ENCODE measurements at regions not wholly inside any gene's neighbourhood (a gene's known extent, or its start where the extent isn't known, plus 50 kb on each side); places are given as distances from the start of the nearest gene placed in this dataset.

DNA sequence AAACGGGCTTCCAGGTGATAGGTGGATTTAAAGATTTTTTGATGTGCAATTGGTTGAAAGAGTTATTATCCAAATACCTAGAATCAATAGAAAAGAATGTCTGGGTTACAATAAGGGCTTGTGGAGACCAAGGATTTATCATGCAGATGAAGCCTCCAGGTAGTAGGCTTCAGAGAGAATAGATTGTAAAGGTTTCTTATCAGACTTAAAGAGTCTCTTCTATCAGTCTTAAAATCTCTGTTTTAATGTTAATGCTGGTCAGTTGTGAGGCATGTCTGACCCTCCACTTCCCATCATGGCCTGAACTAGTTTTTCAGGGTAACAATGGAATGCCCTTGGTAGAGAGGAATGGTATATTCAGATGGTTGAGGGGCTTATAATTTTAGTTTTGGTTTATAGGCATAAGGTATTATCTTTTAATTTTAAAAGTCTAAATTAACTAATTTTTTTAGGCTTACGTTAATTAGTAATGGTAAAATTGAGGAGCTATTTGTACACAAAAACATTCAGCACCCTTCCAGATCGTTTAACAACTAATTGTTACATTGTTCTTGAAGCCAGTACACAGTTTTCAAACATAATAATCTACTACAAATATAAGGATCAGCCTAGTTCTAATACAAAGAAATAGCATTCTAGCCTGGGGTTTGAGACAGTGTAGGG is 704.2 kb upstream of the MBL2 start:
- no peak for TF ChIP-seq EZH2 (IDR thresholded peaks at IDR 0.05)
- TF ChIP-seq, protein P1, sequence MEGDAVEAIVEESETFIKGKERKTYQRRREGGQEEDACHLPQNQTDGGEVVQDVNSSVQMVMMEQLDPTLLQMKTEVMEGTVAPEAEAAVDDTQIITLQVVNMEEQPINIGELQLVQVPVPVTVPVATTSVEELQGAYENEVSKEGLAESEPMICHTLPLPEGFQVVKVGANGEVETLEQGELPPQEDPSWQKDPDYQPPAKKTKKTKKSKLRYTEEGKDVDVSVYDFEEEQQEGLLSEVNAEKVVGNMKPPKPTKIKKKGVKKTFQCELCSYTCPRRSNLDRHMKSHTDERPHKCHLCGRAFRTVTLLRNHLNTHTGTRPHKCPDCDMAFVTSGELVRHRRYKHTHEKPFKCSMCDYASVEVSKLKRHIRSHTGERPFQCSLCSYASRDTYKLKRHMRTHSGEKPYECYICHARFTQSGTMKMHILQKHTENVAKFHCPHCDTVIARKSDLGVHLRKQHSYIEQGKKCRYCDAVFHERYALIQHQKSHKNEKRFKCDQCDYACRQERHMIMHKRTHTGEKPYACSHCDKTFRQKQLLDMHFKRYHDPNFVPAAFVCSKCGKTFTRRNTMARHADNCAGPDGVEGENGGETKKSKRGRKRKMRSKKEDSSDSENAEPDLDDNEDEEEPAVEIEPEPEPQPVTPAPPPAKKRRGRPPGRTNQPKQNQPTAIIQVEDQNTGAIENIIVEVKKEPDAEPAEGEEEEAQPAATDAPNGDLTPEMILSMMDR (IDR thresholded peaks at IDR 0.05 in 2 of 3, conservative IDR thresholded peaks at IDR 0.05 in 1 of 3; ENCODE audit: borderline replicate concordance in 1 of 3, insufficient read depth in 1 of 3, low read depth in 2 of 3, low read length in 2 of 3): no peak
- no peak for TF ChIP-seq POLR2A (IDR thresholded peaks at IDR 0.05; ENCODE audit: borderline replicate concordance, extremely low read depth, insufficient read depth, insufficient read length)
- TF ChIP-seq, protein P2, sequence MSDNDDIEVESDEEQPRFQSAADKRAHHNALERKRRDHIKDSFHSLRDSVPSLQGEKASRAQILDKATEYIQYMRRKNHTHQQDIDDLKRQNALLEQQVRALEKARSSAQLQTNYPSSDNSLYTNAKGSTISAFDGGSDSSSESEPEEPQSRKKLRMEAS (IDR thresholded peaks at IDR 0.05): no peak
- TF ChIP-seq, protein P3, sequence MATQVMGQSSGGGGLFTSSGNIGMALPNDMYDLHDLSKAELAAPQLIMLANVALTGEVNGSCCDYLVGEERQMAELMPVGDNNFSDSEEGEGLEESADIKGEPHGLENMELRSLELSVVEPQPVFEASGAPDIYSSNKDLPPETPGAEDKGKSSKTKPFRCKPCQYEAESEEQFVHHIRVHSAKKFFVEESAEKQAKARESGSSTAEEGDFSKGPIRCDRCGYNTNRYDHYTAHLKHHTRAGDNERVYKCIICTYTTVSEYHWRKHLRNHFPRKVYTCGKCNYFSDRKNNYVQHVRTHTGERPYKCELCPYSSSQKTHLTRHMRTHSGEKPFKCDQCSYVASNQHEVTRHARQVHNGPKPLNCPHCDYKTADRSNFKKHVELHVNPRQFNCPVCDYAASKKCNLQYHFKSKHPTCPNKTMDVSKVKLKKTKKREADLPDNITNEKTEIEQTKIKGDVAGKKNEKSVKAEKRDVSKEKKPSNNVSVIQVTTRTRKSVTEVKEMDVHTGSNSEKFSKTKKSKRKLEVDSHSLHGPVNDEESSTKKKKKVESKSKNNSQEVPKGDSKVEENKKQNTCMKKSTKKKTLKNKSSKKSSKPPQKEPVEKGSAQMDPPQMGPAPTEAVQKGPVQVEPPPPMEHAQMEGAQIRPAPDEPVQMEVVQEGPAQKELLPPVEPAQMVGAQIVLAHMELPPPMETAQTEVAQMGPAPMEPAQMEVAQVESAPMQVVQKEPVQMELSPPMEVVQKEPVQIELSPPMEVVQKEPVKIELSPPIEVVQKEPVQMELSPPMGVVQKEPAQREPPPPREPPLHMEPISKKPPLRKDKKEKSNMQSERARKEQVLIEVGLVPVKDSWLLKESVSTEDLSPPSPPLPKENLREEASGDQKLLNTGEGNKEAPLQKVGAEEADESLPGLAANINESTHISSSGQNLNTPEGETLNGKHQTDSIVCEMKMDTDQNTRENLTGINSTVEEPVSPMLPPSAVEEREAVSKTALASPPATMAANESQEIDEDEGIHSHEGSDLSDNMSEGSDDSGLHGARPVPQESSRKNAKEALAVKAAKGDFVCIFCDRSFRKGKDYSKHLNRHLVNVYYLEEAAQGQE (IDR thresholded peaks at IDR 0.05; ENCODE audit: low read depth): no peak
- TF ChIP-seq JUND (IDR thresholded peaks at IDR 0.05): no peak
- no peak for TF ChIP-seq YY1 (IDR thresholded peaks at IDR 0.05; ENCODE audit: extremely low read depth, insufficient replicate concordance, low read depth, low read length)
- TF ChIP-seq POLR2AphosphoS5 (IDR thresholded peaks at IDR 0.05; ENCODE audit: low read depth, low read length): no peak
- no peak for TF ChIP-seq TCF7L2 (IDR thresholded peaks at IDR 0.05; ENCODE audit: borderline replicate concordance, extremely low read depth, insufficient read depth, insufficient read length)
- TF ChIP-seq CEBPB (IDR thresholded peaks at IDR 0.05; ENCODE audit: low read depth): no peak
- TF ChIP-seq ZNF274 (IDR thresholded peaks at IDR 0.05; ENCODE audit: low read depth, low read length): no peak
